ENCODE measurements at regions not wholly inside any gene's neighbourhood (a gene's known extent, or its start where the extent isn't known, plus 50 kb on each side); places are given as distances from the start of the nearest gene placed in this dataset.

DNA sequence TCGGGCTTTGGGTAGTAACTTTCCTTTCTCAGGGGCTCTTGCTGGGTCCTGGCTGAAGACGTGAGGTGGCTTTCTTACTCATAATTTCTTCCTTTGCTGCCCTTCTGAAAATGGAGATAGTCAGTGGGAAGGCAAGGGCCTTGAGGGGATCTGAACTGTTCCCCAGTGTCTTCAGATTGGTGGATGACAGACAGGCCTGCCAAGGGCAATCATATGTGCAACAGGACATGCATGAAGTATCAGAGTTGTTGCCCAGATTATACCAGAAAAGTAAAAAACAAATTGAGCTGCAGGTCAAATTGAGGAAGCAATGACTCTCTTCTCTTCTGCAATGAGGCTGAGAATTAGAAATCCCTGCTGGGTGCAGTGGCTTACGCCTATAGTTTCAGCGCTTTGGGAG is 71.6 kb upstream of the PAX1 start (continued):
- TF ChIP-seq GATAD2B (conservative IDR thresholded peaks at IDR 0.05; ENCODE audit: low read depth): no peak

GRCh38 chr20:21632735-21633053 is 72.8 kb upstream of the PAX1 start:
- no TSS peak for BruUV-seq (replicated peaks)
- Histone ChIP-seq H3K36me3 (ENCODE audit: control insufficient read depth in 2 of 2, insufficient read depth in 2 of 2, low read length in 1 of 2) (no peaks in the 10 kb centered on the region), H2AFZ (ENCODE audit: control insufficient read depth, low read depth, low read length) (no peak overlapping the region), H3K79me2 (ENCODE audit: control insufficient read depth, insufficient read depth, low read length) (no peaks in the 10 kb centered on the region), H3K27ac (ENCODE audit: control insufficient read depth, insufficient read depth) (no peak overlapping the region), H3K4me2 (ENCODE audit: control insufficient read depth, insufficient read depth) (no peak overlapping the region), H3K9ac (ENCODE audit: control insufficient read depth, insufficient read depth, low read length) (no peak overlapping the region), H3K27me3 (replicated peaks in 1 of 2; ENCODE audit: control insufficient read depth in 2 of 2, insufficient read depth in 2 of 2, low read length in 1 of 2) (no peaks in the 10 kb centered on the region), H3K4me1 (ENCODE audit: control insufficient read depth, insufficient read depth, low read length) (no peaks in the 10 kb centered on the region), H3K9me3 (replicated peaks; ENCODE audit: control insufficient read depth, insufficient read depth, low read length) (no peaks in the 10 kb centered on the region), H3K4me3 (no peak overlapping the region), H4K20me1 (ENCODE audit: control insufficient read depth, insufficient read depth) (no peaks in the 10 kb centered on the region)
- CTCF ChIA-PET: interaction anchor here (1.2 kb wide), 1 partner anchor 17 kb away, joined by 3 read pairs; no protein-coding TSS in a partner anchor
- intact Hi-C loops (cut with micrococcal nuclease; ENCODE audit: unreplicated experiment): no loop called here
- 0% methylated on average over 2 of the region's 2 CpGs for WGBS (ENCODE audit: insufficient coverage, insufficient replicate concordance, low lambda C conversion rate, missing lambda C conversion rate)
- ATAC-seq (no peak), DNase-seq (ENCODE audit: low read depth, low spot score) (no peak), FAIRE-seq (no peak)
- TF ChIP-seq NFXL1 (IDR thresholded peaks at IDR 0.05; ENCODE audit: borderline replicate concordance) (no peak), CREM (IDR thresholded peaks at IDR 0.05; ENCODE audit: low read depth) (no peak), MTA3 (IDR thresholded peaks at IDR 0.05; ENCODE audit: borderline replicate concordance, low read length) (no peak), MEF2B (IDR thresholded peaks at IDR 0.05; ENCODE audit: partially characterized antibody, poor library complexity, severe bottlenecking) (no peak), MAX (IDR thresholded peaks at IDR 0.05; ENCODE audit: low read depth, low read length) (no peak)
- TF ChIP-seq, protein P1, sequence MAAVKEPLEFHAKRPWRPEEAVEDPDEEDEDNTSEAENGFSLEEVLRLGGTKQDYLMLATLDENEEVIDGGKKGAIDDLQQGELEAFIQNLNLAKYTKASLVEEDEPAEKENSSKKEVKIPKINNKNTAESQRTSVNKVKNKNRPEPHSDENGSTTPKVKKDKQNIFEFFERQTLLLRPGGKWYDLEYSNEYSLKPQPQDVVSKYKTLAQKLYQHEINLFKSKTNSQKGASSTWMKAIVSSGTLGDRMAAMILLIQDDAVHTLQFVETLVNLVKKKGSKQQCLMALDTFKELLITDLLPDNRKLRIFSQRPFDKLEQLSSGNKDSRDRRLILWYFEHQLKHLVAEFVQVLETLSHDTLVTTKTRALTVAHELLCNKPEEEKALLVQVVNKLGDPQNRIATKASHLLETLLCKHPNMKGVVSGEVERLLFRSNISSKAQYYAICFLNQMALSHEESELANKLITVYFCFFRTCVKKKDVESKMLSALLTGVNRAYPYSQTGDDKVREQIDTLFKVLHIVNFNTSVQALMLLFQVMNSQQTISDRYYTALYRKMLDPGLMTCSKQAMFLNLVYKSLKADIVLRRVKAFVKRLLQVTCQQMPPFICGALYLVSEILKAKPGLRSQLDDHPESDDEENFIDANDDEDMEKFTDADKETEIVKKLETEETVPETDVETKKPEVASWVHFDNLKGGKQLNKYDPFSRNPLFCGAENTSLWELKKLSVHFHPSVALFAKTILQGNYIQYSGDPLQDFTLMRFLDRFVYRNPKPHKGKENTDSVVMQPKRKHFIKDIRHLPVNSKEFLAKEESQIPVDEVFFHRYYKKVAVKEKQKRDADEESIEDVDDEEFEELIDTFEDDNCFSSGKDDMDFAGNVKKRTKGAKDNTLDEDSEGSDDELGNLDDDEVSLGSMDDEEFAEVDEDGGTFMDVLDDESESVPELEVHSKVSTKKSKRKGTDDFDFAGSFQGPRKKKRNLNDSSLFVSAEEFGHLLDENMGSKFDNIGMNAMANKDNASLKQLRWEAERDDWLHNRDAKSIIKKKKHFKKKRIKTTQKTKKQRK (IDR thresholded peaks at IDR 0.05; ENCODE audit: low read depth, low read length): no peak
- RAD21 ChIA-PET (ENCODE audit: unreplicated experiment): no interaction called here
- SMC1A ChIA-PET (ENCODE audit: uncharacterized antibody, unreplicated experiment): no interaction called here
- POLR2A ChIA-PET: no interaction called here
- in situ Hi-C loops (cut with MboI): no loop called here

Data from GM12878 (cell line).